ENCODE measurements at regions not wholly inside any gene's neighbourhood (a gene's known extent, or its start where the extent isn't known, plus 50 kb on each side); places are given as distances from the start of the nearest gene placed in this dataset.

- POLR2A ChIA-PET: interaction anchor here (0.5 kb wide), 1 partner anchor 486 kb away, joined by 4 read pairs; no protein-coding TSS in a partner anchor
- CTCF ChIA-PET: no interaction called here
- no peaks in the 10 kb centered on the region for H3K79me2 ChIP-seq (ENCODE audit: insufficient read depth)
Observed at GRCh38 chr6:98358173-98358572, 476.2 kb upstream of the POU3F2 start.

DNA sequence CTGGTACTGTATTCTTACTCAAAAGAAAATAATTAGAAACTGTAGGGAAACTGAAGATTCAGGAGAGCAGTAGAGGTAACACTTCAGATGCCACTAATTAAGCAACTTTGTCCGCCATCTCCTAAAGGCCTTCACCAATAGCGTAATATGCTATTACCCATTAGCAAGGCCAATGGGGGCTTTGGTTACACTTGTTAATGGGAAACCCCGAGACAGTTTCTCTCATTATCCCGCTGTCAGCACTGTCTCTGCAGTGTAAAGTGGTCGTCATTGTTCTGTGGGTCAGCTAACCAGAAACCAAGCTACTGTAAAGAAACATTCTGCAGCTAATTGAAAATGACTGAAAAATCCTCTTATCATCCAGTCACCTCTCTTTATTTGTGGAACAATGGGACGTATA, 468.0 kb upstream of the POU3F2 start:
- no peaks in the 10 kb centered on the region for H3K27me3 ChIP-seq (ENCODE audit: insufficient read depth)
- no peaks in the 10 kb centered on the region for H3F3A ChIP-seq (replicated peaks; ENCODE audit: insufficient read depth)
- no peak overlapping the region for H3K4me3 ChIP-seq (ENCODE audit: low read depth in 2 of 2, low read length in 1 of 2)
- ChIA-PET CTCF (no interaction called here), POLR2A (no interaction called here)
- H3K4me2 ChIP-seq: no peak overlapping the region
- no peak overlapping the region for H2AFZ ChIP-seq (ENCODE audit: low read depth)
- H3K36me3 ChIP-seq (replicated peaks in 1 of 2; ENCODE audit: control insufficient read depth in 1 of 2, insufficient read depth in 2 of 2, low read length in 1 of 2): no peaks in the 10 kb centered on the region
- TF ChIP-seq ELF1 (IDR thresholded peaks at IDR 0.05) (no peak), GATA2 (CRISPR knock-in tag; IDR thresholded peaks at IDR 0.05) (no peak), EZH2phosphoT487 (IDR thresholded peaks at IDR 0.05; ENCODE audit: borderline replicate concordance, low read depth) (no peak), USF1 (IDR thresholded peaks at IDR 0.05; ENCODE audit: borderline replicate concordance, low read depth) (no peak), POLR2AphosphoS5 (IDR thresholded peaks at IDR 0.05; ENCODE audit: low read depth, low read length) (no peak), FOXM1 (IDR thresholded peaks at IDR 0.05; ENCODE audit: low read depth) (no peak), FOXJ3 (CRISPR knock-in tag; IDR thresholded peaks at IDR 0.05) (no peak), JUND (IDR thresholded peaks at IDR 0.05) (no peak), TCF12 (IDR thresholded peaks at IDR 0.05) (no peak), SIN3A (IDR thresholded peaks at IDR 0.05; ENCODE audit: borderline replicate concordance, low read depth, low read length) (no peak), GABPA (IDR thresholded peaks at IDR 0.05; ENCODE audit: low read depth) (no peak)
- WGBS (ENCODE audit: low lambda C conversion rate): 47% methylated on average over 6 of the region's 6 CpGs
- no peaks in the 10 kb centered on the region for H3K9me2 ChIP-seq
- no peak for DNase-seq
- H3K79me2 ChIP-seq (ENCODE audit: insufficient read depth): no peaks in the 10 kb centered on the region
- no peak overlapping the region for H3K27ac ChIP-seq (ENCODE audit: low read depth in 2 of 2, low read length in 1 of 2)
- no peak overlapping the region for H3K9ac ChIP-seq
- H3K4me1 ChIP-seq (ENCODE audit: control insufficient read depth in 1 of 2, insufficient read depth in 2 of 2, low read depth in 1 of 2, low read length in 1 of 2): no peaks in the 10 kb centered on the region
- H3K9me3 ChIP-seq: no peaks in the 10 kb centered on the region
- H4K20me1 ChIP-seq (ENCODE audit: insufficient read depth): no peaks in the 10 kb centered on the region

More at GRCh38 chr6:98358173-98358572, 476.2 kb upstream of the POU3F2 start:
- no peak overlapping the region for H2AFZ ChIP-seq (ENCODE audit: low read depth)
- H3K9me2 ChIP-seq: no peaks in the 10 kb centered on the region
- no peak for DNase-seq
- H3K4me3 ChIP-seq (ENCODE audit: low read depth in 2 of 2, low read length in 1 of 2): no peak overlapping the region
- H3K4me1 ChIP-seq (ENCODE audit: control insufficient read depth in 1 of 2, insufficient read depth in 2 of 2, low read depth in 1 of 2, low read length in 1 of 2): no peaks in the 10 kb centered on the region
- H3K36me3 ChIP-seq (replicated peaks in 1 of 2; ENCODE audit: control insufficient read depth in 1 of 2, insufficient read depth in 2 of 2, low read length in 1 of 2): no peaks in the 10 kb centered on the region
- WGBS (ENCODE audit: low lambda C conversion rate): 35% methylated on average over 3 of the region's 3 CpGs
- H3K9me3 ChIP-seq: no peaks in the 10 kb centered on the region
- no peak overlapping the region for H3K27ac ChIP-seq (ENCODE audit: low read depth in 2 of 2, low read length in 1 of 2)
- no peaks in the 10 kb centered on the region for H4K20me1 ChIP-seq (ENCODE audit: insufficient read depth)
- no peak overlapping the region for H3K9ac ChIP-seq
- H3F3A ChIP-seq (replicated peaks; ENCODE audit: insufficient read depth): no peaks in the 10 kb centered on the region
- no peaks in the 10 kb centered on the region for H3K27me3 ChIP-seq (ENCODE audit: insufficient read depth)
- H3K4me2 ChIP-seq: no peak overlapping the region
- TF ChIP-seq, protein P1, sequence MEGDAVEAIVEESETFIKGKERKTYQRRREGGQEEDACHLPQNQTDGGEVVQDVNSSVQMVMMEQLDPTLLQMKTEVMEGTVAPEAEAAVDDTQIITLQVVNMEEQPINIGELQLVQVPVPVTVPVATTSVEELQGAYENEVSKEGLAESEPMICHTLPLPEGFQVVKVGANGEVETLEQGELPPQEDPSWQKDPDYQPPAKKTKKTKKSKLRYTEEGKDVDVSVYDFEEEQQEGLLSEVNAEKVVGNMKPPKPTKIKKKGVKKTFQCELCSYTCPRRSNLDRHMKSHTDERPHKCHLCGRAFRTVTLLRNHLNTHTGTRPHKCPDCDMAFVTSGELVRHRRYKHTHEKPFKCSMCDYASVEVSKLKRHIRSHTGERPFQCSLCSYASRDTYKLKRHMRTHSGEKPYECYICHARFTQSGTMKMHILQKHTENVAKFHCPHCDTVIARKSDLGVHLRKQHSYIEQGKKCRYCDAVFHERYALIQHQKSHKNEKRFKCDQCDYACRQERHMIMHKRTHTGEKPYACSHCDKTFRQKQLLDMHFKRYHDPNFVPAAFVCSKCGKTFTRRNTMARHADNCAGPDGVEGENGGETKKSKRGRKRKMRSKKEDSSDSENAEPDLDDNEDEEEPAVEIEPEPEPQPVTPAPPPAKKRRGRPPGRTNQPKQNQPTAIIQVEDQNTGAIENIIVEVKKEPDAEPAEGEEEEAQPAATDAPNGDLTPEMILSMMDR (IDR thresholded peaks at IDR 0.05): no peak
- TF ChIP-seq NRF1 (IDR thresholded peaks at IDR 0.05; ENCODE audit: low read depth, low read length): no peak
- no peak for TF ChIP-seq GABPA (IDR thresholded peaks at IDR 0.05; ENCODE audit: low read depth)
- TF ChIP-seq RFX5 (IDR thresholded peaks at IDR 0.05; ENCODE audit: low read length): no peak
- no peak for TF ChIP-seq MEF2A (IDR thresholded peaks at IDR 0.05; ENCODE audit: borderline replicate concordance, low read depth)
- no peak for TF ChIP-seq GATA2 (CRISPR knock-in tag; IDR thresholded peaks at IDR 0.05)
- TF ChIP-seq FOXM1 (IDR thresholded peaks at IDR 0.05; ENCODE audit: low read depth): no peak
- no peak for TF ChIP-seq FOXJ3 (CRISPR knock-in tag; IDR thresholded peaks at IDR 0.05)
- TF ChIP-seq CHD2 (IDR thresholded peaks at IDR 0.05; ENCODE audit: low read length, partially characterized antibody): no peak
- no peak for TF ChIP-seq MXI1 (IDR thresholded peaks at IDR 0.05; ENCODE audit: low read depth, low read length)
- no peak for TF ChIP-seq FOSL2 (IDR thresholded peaks at IDR 0.05; ENCODE audit: borderline replicate concordance, low read depth)
